Stimulated activated CD8-positive, alpha-beta memory T cell treated with anti-CD3 and anti-CD28 coated beads, Interleukin-15, amount 100 ng/mL, for 1 hour (primary cell): ENCODE measurements at regions not wholly inside any gene's neighbourhood (a gene's known extent, or its start where the extent isn't known, plus 50 kb on each side); places are given as distances from the start of the nearest gene placed in this dataset.
"Not testable (repeated sequence)": the region's sequence is repeated elsewhere in the genome, so short reads cannot be mapped to it uniquely, and the experiment has no call there.

ENCODE experiments used
- DNase-seq: peaks from one replicate; pipeline ENCODE4 v3.0.0-alpha.2; 2020; ENCODE audit warnings: low read depth

DNA sequence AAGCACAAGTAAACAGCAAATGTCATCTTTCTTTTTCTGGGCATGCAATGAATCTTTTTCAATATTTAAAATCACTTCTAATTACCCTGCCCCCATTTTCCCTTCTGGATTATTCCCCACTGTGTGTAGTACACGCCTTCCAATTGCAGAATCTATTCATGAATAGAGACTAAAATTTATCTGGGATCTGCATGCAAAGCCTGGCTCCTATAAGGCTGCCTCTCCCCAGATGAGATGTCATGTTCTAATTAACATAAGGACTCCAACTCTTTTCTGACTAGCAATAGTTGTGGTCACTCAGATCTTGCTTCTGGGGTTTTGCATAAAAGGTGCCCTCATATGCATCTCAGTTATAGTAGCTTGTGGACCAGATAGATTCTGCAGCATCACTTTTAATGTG lies 473.5 kb downstream of the BTG1 start:
- no peak for DNase-seq

DNA sequence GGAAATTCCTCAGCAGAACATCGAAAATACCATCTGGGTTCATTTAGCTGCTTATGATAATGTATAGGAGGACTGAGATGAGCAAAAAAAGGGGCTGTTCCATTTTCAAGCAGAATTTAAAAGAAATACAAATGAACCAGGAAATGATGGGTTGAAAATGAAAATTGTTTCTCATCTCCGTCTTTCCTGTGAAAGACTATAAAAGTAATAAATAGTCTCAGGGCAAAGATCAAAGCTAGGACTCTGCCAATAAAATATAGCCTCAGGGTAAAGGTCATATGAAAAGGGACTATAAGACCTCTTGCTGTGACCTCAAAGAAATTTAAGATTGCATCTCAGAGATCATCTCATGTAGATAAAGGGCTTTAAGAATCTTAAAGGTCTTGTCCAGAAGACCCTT lies 478.0 kb downstream of the BTG1 start:
- DNase-seq = no peak

DNA sequence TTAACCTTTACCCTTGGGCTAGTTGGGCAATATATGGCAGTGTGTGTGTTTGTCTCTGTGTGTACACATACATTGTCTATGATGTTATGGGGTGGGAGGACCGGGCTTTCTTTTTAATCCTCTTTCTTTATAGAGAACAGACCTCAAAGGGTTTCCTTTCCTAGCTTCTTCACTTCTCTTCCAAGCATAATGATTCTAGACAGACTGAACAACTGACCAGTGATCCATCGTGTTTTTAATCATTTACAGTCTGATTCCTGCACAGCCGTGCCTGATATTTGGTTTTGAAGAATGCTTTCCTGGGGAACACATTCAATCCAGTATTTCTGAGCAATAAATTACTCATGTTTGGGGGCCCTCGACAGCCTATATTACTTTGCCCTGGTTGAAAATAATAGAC lies 481.1 kb upstream of the DCN start:
- DNase-seq = no peak

DNA sequence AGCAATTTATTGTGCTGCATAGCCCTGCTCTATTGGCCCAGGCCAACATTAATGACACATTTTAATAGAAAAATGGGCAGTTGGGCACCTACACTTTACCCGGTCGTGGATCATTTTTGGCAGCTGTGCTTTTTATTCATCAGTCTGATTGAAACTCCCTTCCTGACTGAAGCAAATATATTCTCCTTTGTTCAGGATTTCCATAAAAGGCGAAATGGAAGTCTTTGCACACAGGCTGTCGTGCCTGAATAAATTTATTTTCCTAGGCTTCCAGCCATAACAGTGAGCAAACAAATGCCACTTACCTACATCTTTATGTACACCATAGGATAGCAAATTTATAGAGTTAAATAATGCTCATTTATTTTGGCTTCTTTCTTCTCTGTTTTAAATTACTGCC lies 480.7 kb upstream of the DCN start:
- no peak for DNase-seq

DNA sequence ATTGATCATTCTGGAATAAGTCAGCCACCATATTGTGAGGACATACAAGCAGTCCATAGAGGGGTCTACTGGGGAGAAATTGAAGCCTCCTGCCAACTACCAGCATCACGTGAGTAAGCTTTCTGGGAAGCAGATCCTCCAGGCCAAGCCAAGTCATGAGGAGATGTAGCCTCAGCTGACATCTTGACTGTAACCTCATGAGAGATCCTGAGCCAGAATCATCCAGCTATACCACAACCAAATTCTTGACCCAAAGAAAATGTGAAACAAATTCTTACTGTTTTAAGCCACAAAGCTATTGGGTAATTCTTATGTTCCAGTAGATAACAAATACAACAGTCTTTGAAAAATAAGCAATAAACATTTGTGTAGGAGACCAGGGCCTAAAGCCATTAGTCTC lies 479.4 kb upstream of the DCN start:
- no peak for DNase-seq

DNA sequence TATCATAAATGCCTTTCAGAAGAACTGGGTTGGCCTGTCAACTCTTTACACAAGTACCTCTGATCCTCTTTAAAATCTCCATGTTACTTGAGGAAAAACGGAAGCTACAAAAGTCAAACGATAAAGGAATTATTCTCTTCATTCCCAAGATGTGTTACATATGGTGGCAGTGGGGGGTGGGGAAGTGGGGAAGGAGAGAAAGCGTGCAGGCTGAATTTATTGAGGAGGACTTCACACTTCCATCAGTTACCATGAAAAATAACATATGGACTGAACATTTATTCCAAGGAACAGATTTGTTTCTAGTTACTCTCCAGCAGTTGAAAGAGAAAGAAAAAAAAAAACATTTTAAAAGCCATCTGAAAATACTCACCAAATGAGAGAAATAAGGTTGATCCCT lies 474.4 kb upstream of the DCN start:
- no peak for DNase-seq

DNA sequence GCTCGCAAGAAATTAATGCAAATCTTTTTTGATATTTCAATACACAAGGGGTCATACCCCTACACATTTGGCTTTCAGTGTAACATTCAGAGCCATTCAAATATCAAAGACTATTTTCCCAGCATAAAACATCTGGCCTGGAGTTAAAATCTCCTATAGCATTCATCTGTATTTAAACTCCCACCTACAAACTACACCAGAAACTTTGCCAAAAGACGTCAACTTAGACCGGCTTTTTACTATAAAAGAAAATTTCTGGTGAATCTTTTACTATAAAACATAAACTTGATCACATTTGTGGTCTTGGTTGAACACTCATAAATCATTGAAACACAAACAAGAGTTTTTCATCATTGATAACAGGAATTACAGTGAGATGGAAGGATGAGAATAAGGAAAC lies 473.3 kb upstream of the DCN start:
- DNase-seq = no peak

DNA sequence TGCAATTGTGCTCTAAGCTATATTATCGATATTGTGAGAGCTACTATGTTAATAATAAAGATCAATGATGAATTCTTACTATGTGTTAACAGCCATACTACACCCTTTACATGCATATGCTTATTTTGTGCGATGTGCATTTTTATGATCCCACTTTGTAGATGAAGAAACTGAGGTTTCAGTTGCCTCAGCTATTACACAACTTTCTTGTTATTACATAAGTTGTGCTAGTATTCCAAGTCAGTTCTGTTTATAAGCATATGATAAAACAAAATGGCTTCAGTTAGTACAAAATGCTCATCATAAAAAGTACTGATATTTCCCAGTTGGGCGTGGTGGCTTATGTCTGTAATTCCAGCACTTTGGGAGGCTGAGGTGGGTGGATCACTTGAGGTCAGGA lies 471.5 kb upstream of the DCN start:
- DNase-seq = no peak

DNA sequence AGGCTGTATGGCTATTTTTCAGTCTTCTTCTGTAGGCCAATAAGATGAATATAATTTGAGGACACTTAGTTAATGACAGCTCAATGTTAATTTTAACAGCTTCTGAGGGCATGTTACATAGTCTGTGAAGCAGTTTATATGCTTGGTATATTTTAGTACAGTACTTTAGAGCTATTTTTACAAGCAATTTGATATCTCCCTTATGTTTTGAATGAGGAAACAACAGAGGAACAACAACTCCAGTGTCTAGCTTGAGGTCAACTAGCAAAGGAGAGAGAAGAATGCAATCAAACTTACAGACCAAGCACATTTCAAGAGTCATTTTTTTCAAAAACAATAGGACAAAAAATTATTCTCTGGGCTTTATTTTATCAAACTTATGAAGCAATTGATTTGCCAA lies 469.1 kb upstream of the DCN start:
- no peak for DNase-seq

DNA sequence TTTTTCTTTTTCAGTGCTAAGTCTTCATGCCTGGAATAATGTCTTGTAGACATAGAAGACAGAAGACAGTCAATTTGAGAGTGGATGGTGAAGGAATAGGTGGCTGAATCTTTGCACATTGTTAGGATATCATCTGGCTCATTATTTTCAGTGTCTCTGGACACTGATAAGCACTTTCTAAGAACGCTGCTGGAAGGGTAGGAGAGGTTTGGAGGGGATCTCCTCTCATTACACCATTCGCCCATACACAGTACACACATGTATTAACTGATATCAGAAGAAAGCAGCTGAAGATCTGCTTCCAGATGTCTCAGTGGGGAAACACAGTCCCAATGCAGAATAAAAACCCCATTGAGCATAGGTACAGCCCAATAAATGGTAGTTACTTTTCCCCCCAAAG lies 461.1 kb upstream of the DCN start:
- no peak for DNase-seq

DNA sequence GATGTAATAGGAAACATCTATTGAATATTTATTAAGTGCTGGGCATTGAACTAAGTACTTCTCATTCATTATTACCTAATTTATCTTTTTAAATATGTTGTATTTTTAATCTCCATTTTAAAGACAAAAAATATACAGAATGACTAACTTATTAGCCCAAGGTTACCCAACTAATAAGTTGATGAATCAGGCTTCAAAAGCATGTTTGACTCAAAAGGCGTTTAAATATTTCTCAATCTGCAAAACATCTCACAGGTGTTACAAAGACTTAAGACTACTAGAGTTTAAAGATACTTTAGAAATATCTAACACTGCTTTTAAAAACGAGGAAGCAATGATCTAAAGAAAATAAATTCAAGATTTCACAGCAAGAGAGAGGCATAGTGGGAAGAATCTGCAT lies 457.4 kb upstream of the DCN start:
- no peak for DNase-seq

DNA sequence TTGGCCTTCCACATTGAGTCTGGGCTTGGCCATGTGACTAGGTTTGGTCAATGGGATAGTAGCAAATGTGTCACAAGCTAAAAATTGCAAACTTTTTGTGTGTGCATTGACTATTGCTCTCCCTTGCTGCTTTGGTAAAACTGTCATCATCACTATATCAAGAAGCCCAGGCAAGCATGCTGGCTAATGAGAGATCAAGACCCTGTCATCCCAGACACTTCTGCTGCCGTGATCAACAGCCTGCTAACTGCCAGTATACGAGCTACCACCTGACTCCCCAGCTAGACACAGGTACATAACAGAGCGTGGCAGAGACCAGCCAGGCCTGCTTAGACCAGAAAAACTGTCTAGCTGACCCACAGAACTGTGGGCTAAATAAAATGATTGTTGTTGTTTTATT lies 456.7 kb upstream of the DCN start:
- no peak for DNase-seq

DNA sequence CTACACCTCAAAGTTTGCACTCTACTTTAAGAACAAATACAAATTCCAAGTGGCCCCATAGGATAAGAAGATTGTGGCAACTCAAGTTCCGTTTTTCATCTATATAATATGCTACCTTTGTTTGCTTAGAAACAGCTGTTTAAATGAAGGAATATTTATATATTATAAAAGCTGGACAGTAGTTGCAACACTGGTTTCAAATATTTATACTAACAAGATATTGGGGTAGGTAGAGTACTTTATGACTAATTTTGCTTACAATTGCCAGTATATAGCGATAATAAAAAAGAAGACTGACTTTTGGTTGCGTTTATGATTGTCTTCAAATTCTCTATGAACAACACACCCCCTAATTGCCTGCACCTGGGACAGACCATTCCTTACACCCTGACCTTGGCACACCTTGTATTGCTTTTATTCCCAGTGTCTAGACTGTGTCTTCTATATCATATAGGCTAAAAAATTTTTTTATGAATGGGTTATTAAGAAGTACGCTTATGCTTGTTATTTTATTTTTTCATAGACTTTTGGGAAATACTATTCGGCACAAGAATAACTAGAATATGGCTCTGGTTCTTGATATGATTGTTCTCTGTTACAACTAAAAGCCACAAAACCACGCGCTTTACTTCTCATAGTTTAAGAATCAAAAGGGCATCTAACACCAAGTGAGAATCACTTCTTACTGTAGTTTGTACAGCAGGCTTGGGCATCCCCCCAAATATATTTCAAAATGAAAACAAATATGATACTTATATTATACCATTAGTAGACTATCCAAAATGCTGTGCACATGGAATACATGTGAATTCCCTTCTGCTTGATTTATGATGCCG lies 455.4 kb upstream of the DCN start:
- DNase-seq = no peak

DNA sequence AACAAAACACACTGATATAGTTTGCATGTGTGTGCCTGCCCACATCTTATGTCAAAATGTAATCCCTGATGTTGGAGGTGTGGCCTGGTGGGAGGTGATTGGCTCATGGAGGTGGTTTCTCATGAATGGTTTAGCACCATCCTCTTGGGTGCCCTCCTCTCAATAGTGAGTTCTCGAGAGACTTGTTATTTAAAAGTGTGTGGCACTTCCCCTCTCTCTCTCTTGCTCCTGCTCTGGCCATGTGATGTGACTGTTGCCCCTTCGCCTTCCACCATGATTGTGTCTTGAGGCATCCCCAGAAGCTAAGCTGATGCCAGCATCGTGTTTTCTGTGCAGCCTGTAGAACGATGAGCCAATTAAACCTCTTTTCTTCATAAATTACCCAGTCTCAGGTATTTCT lies 454.1 kb upstream of the DCN start:
- no peak for DNase-seq

DNA sequence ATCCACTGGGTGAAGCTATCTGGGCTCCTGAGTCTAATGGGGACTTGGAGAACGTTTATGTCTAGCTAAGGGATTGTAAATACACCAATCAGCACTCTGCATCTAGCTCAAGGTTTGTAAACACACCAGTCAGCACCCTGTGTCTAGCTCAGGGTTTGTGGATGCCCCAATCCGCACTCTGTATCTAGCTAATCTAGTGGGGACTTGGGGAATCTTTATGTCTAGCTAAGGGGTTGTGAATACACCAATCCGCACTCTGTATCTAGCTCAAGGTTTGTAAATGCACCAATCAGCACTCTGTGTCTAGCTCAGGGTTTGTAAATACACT lies 451.7 kb upstream of the DCN start:
- not testable (repeated sequence) for DNase-seq

DNA sequence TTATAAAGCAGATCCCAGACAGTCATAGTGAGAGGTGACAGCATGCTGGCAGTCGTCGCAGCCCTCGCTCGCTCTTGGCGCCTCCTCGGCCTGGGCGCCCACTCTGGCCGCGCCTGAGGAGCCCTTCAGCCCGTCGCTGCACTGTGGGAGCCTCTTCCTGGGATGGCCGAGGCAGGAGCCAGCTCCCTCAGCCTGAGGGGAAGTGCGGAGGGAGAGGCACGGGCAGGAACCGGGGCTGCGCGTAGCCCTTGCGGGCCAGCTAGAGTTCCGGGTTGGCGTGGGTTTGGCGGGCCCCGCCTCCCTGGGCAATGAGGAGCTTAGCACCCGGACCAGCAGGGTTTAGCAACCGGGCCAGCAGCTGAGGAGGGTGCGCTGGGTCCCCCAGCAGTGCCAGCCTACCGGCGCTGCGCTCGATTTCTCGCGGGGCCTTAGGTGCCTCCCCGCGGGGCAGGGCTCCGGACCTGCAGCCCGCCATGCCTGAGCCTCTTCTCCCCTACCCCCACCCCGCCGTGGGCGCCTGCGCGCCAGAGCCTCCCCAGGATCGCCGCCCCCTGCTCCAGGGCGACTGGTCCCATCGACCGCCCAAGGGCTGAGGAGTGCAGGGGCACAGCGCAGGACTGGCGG lies 451.2 kb upstream of the DCN start:
- DNase-seq = no peak

DNA sequence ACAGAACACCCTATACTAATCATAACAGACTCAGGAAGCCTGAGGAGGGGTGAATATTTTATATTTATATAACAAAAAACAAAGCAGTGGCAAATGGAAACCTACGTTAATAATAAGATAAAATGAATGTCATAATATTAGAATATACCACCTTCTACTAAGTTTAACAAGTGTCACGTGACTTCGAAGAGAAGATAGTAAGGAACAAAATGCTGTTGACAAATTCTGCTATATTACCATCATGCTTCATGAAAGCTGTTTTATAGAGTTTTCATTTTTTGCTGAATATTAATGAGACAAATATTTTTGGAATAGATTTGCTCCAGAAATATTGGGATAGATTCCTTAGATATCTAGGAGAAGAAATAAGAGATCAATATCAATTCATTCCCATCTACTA lies 450.6 kb upstream of the DCN start:
- DNase-seq = no peak

DNA sequence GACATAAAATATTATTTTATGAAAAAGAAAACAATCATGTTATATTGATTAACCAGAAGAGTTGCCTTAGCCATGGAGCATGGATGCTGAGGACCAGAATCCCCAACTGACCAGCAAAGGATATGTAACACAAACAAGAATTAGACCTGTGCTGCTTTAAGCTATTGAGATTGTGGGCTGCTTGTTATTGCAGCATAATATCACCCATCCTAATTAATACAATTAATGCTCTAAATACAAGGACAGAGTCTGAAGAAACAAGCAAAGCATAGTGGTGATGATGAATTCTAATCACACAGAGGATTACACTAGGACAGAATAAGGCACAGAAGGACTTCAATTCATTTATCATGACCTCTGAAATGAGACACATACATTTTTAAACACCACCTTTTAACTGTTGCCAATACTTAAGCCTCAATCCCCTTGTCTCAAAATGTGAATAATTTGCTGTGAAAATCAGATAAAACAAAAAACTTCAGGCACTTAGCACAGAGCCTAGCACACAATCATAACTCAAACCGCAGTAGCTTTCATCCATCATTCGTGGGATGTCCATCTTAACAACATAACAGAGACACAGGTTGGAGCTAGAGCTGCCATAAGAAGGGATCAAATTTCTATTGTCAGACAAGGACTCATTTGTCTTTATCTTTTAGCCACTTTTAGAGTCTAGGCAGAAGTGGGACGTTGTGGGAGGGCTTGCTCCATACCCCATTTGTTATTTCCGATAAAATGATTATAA lies 449.6 kb upstream of the DCN start:
- no peak for DNase-seq

DNA sequence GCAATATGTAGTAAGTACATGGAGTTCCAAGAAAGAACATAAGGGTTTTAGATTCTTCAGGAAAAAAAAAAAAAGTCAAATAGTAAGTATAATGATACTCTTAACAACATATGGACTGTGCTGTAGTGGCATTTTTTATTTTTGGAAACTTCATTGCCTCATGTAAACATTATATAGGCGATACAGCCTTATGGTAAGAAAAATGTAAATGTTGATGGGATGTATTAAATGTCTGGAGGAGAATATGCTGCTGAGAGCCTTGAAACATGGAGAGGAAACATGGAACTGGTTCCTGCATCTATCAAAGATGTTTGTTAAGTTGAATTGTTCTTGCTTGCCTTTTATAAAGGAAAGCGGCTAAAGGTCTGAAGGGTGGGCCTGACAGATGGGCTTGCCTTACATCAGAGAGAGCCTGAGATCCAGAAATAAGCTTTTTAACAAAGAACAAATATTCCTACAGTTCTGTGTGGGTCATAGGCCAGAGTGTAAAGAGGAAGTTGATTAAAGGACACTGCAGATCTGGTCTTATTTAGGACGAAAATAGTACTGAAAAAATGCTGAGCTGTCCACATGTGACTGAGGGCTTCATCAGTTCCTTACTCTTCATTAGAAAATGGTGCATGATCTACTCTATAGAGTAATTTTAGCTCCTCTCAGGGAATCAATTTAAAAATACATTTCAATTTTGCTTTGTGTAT lies 448.1 kb upstream of the DCN start:
- no peak for DNase-seq

DNA sequence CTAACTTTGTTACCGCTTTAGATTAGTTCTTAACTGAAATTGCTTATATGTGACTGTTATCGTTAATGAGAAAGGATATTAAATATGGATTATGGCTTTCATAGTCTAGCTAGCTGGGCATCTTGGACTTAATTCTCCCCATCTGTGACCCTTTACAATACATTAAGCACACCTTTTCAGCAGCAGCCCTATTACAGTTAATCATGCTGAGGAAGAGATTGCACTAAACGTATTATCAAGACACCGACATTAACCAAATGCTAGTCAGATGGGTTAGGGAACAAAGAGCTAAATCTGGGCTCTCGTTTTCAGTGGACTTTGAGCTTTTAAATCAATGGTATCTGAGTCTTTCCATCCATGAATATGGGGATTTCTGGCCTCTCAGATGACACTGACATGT lies 447.5 kb upstream of the DCN start:
- no peak for DNase-seq

DNA sequence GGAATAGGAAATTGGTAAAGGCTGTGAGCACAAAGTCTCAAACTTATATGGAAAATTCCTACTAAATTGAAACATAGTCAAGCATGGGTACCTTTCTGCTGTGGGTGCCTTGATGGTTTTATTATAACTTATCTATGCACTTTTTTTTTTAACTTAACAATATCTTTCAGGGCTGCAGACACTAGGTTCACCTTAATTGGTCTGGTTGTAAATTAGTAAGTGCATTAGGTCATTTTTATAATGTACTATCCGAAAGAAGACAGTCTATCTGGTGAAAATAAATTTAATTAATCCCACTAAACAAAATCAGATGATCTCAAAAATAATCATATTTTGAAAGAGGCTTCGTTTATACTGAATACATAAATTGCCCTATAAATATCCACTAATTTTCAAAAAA lies 446.8 kb upstream of the DCN start:
- no peak for DNase-seq

DNA sequence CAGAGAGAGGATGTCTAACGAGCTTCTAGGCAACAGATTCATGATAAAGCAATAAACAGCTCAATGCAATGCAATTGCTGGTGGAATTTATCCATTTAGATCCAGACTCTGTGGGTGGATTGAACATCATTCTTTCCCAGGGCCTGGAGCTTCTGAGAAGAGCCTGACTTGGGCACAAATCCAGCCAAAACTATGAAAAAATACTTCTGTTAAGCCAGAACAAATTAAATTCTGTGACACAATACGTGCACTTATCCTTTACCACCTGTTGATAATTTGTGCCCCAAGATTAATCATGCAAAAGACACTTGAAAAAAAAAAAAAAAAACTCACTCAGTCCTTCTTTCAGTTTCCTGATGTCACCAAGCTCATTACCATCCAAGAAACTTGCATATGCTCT lies 446.0 kb upstream of the DCN start:
- DNase-seq = no peak

DNA sequence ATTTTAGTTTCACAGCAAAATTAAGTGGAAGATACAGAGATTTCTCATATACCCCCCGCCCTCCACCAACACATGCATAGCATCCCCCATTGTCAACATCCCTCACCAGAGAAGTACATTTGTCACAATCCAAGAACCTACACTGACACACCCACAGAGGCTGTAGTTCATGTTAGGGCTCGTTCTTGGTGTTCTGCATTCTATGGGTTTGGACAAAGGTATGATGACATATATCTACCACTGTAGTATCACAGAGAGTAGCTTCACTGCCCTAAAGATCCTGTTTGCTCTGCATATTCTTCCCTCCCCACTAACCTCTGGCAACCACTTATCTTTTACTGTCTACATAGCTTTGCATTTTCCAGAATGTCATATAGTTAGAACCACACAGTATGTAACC lies 444.6 kb upstream of the DCN start:
- DNase-seq = no peak
